T-helper 17 cell (primary cell): ENCODE measurements at regions not wholly inside any gene's neighbourhood (a gene's known extent, or its start where the extent isn't known, plus 50 kb on each side); places are given as distances from the start of the nearest gene placed in this dataset.
"Not testable (repeated sequence)": the region's sequence is repeated elsewhere in the genome, so short reads cannot be mapped to it uniquely, and the experiment has no call there.

ENCODE experiments used
- ATAC-seq: fragments of 150-1000 bp; cut with Tn5 transposase; 2 replicates; pipeline ENCODE4 v1.10.0; 2021; ENCODE audit warnings: mild to moderate bottlenecking, moderate library complexity
- DNase-seq, 3 donors: peaks; one replicate each; pipeline versions ENCODE4 v3.0.0 to v3.0.0-alpha.2; 2020 to 2021
- H3K9me3 ChIP-seq: one replicate; pipeline ENCODE4 v1.7.0; 2013; ENCODE audit warnings: low read length, mild to moderate bottlenecking; ENCODE audit not compliant: control insufficient read depth, poor library complexity, severe bottlenecking
- H3K27ac Mint-ChIP-seq: one replicate; pipeline ENCODE4 v1.8.0; 2022; ENCODE audit warnings: mild to moderate bottlenecking, moderate library complexity, mixed read lengths
- H3K27me3 Mint-ChIP-seq: one replicate; pipeline ENCODE4 v1.8.0; 2022; ENCODE audit warnings: mixed read lengths
- H3K36me3 Mint-ChIP-seq: one replicate; pipeline ENCODE4 v1.8.0; 2022; ENCODE audit warnings: low read depth, mixed read lengths
- H3K4me1 Mint-ChIP-seq: one replicate; pipeline ENCODE4 v1.8.0; 2022; ENCODE audit warnings: mild to moderate bottlenecking, mixed read lengths
- H3K4me3 Mint-ChIP-seq: one replicate; pipeline ENCODE4 v1.8.0; 2022; ENCODE audit warnings: mild to moderate bottlenecking, moderate library complexity, mixed read lengths

DNA sequence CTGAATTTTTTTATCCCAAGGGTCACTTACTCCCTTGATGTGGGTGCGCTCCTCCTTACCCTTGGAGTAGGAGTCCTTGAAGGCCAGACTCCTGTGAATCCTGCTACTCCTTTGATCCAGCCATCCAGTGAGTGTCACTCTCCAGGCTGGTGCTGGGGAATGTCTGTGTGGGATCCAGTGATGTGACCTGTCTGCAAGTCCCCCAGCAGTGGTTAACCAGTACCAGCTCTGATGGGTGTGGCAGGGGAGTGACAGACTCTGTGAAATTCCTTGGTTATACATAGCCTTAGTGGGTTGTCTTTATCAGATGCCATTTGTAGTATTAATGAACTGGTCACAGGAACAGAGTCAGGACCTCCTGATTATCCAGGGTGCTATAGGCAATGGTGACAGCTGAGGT is 409.5 kb upstream of the LMO3 start:
- Mint-ChIP-seq H3K4me3 (no peak overlapping the region), H3K27ac (no peak overlapping the region), H3K4me1 (no peaks in the 10 kb centered on the region), H3K27me3 (no peaks in the 10 kb centered on the region), H3K36me3 (no peaks in the 10 kb centered on the region)
- DNase-seq (no peak), ATAC-seq (no peak)
- H3K9me3 ChIP-seq: no peaks in the 10 kb centered on the region

DNA sequence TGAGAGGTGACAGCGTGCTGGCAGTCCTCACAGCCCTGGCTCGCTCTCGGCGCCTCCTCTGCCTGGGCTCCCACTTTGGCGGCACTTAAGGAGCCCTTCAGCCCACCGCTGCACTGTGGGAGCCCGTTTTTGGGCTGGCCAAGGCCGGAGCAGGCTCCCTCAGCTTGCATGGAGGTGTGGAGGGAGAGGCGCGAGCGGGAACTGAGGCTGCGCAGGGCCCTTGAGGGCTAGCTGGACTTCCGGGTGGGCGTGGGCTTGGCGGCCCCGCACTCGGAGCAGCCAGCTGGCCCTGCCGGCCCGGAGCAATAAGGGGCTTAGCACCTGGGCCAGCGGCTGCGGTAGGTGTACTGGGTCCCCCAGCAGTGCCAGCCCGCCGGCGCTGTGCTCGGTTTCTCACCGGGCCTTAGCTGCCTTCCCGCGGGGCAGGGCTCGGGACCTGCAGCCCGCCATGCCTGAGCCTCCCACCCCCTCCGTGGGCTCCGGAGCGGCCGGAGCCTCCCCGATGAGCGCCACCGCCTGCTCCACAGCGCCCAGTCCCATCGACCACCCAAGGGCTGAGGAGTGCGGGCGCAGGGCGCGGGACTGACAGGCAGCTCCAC is 401.6 kb upstream of the LMO3 start:
- H3K27ac Mint-ChIP-seq, H3K4me3 Mint-ChIP-seq, H3K36me3 Mint-ChIP-seq, ATAC-seq, H3K27me3 Mint-ChIP-seq, H3K4me1 Mint-ChIP-seq, DNase-seq, H3K9me3 ChIP-seq: not testable (repeated sequence)

DNA sequence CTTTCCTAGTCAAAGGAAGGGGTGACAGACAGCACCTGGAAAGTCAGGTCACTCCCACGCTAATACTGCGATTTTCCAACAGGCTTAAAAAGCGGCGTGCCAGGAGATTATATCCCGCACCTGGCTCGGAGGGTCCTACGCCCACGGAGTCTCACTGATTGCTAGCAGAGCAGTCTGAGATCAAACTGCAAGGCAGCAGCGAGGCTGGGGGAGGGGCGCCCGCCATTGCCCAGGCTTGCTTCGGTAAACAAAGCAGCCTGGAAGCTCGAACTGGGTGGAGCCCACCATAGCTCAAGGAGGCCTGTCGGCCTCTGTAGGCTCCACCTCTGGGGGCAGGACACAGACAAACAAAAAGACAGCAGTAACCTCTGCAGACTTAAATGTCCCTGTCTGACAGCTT is 392.6 kb upstream of the LMO3 start:
- not testable (repeated sequence) for H3K27ac Mint-ChIP-seq, H3K27me3 Mint-ChIP-seq, ATAC-seq, H3K9me3 ChIP-seq, H3K4me3 Mint-ChIP-seq, H3K4me1 Mint-ChIP-seq, DNase-seq, H3K36me3 Mint-ChIP-seq

DNA sequence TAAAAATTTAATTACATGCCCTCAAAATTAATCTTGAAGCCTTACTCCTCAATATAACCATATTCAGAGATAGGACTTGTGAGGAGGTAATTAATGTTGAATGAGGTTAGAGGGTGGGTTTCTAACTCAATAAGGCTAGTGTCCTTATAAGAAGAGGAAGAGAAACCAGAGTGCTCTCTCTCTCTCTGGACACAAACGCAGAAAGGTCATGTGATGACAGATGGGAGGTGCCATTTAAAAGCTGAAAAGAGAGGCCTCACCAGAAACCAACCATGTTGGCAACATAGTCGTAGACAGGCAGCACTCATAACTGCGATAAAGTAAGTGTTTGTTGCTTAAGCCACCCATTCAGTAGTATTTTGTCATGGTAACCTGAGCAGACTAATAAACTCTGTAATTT is 378.5 kb upstream of the LMO3 start:
- Mint-ChIP-seq H3K27ac (no peak overlapping the region), H3K36me3 (no peaks in the 10 kb centered on the region), H3K4me3 (no peak overlapping the region), H3K4me1 (no peaks in the 10 kb centered on the region), H3K27me3 (no peaks in the 10 kb centered on the region)
- H3K9me3 ChIP-seq: no peaks in the 10 kb centered on the region
- ATAC-seq: no peak
- no peak for DNase-seq

DNA sequence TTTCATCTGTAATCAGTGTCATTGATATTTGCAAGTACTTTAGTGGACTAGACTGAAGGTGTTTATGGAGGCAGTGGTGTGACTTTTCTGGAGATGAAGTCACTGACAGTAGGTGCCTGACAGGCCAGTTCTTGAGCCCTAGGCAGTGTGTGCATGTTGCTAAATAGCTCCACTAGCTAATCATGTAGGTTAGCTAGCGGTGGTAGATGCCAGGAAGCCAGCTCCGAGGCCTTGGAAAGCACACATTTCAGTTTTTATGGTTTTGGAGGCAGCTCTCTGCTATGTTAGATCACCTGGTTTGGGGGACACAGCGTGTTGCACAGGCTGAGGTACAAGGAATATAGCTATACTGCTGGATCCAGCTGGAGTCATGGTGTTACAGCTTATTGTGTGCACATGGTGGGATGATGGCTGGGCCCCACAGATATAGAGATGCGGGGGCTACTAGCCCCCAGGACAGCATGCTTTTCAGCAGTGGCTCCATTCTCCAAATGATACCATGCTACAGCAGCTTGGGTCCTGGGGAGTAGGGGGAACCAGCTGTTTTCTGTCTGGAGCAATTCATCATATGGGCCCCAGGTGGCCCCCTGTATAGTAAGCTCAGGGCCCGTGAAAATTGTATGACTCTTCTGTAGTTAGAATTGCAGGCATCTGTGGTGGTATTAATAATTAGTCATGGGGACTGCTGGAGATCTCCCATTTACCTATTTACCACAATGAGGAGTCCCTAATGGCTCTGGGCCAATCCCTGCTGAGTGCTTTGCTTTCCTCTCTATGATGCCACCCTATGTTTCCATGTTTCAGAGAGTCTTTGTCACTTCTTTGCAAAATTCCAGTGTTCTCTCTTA is 367.2 kb upstream of the LMO3 start:
- Mint-ChIP-seq H3K27ac (no peak overlapping the region), H3K4me1 (no peaks in the 10 kb centered on the region), H3K27me3 (no peaks in the 10 kb centered on the region), H3K36me3 (no peaks in the 10 kb centered on the region), H3K4me3 (no peak overlapping the region)
- ATAC-seq (no peak), DNase-seq (no peak)
- no peaks in the 10 kb centered on the region for H3K9me3 ChIP-seq

DNA sequence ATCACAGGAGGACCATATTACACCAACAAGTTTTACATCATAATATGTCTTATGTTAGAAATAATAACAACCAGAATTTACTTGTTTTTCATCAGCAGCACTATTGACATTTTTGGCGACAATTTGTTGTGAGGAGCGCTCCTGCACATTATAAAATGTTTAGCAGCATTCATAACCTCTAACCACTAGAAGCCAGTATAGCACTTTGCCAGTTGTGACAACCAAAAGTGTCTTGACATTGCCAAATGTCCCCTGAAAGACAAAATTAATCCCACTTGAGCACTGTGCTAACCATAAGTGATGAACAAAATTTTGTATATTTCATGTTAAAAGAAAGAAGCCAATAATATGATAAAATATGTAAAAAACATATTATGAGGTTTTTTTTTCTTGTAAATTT is 356.9 kb upstream of the LMO3 start:
- H3K4me3 Mint-ChIP-seq: no peak overlapping the region
- no peaks in the 10 kb centered on the region for H3K36me3 Mint-ChIP-seq
- no peak for DNase-seq
- ATAC-seq: no peak
- no peaks in the 10 kb centered on the region for H3K27me3 Mint-ChIP-seq
- no peak overlapping the region for H3K27ac Mint-ChIP-seq
- peaks cover 4% of the 10 kb centered on the region for H3K9me3 ChIP-seq
- H3K4me1 Mint-ChIP-seq: no peaks in the 10 kb centered on the region

DNA sequence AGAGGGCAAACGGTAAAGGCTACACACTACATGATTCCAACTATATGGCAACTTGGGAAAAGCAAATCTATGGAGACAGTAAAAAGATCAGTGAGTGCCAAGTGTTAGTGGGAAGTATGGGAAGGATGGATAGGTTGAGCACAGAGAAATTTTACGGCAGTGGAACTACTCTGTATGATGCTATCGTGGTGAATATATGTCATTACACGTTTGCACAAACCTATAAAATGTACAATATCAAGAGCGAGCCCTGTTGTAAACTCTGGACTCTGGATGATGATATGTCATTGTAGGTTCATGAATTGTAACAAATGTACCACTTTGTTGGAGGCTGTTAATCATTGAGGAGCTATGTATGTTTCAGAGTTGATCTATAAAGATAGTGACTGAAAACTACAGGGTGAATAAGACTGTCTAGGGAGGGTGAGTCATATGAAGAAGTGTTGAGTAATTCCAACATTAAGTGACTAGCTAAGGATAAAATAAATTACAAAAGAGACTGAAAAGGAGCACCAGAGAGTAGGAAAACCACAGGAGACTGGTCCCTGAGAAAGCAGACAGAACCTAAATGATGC is 349.2 kb upstream of the LMO3 start:
- Mint-ChIP-seq H3K4me1 (no peaks in the 10 kb centered on the region), H3K36me3 (no peaks in the 10 kb centered on the region), H3K27ac (no peak overlapping the region), H3K27me3 (no peaks in the 10 kb centered on the region), H3K4me3 (no peak overlapping the region)
- DNase-seq (no peak), ATAC-seq (no peak)
- no peaks in the 10 kb centered on the region for H3K9me3 ChIP-seq

DNA sequence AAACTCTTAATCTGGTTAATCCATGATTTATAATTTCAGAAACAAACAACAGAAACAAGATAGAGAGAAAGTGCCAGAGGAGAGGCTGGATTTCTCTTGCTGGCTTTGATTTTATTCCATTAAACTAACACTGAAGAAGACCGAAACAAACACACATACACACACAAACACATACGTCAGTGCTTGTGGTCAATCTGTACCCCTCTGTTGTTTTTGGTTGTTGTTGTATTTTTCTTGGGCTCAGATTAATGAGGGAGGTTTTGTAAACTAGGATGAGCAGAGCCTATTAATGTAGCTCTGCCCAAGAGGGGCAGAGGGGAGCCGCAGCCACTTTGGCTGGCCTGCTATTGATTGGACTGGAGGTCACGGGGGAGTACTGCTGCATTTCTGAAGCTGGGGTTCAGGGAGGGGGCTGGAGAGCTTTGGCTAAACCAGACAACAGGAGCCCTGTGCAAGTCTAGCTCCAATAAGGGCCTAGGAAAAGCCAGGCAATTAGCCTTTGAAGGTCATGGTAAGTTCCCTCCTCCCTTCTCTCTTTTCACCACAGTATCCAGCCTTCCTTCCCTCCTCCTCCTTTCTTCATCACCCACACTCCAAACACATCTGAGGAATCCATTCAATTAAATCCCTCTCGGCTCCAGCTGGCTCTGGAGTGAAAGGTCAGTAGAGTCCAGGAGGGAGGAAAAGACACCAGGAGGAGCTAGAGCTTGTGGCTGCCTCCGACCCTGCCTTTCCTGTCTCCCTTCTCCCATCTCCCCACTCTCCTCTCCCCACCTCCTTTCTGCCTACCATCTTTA is 344.1 kb upstream of the LMO3 start:
- Mint-ChIP-seq H3K4me1 (no peaks in the 10 kb centered on the region), H3K4me3 (no peak overlapping the region), H3K36me3 (no peaks in the 10 kb centered on the region), H3K27ac (no peak overlapping the region), H3K27me3 (no peaks in the 10 kb centered on the region)
- ATAC-seq: no peak
- no peak for DNase-seq
- H3K9me3 ChIP-seq: peaks cover 2% of the 10 kb centered on the region

DNA sequence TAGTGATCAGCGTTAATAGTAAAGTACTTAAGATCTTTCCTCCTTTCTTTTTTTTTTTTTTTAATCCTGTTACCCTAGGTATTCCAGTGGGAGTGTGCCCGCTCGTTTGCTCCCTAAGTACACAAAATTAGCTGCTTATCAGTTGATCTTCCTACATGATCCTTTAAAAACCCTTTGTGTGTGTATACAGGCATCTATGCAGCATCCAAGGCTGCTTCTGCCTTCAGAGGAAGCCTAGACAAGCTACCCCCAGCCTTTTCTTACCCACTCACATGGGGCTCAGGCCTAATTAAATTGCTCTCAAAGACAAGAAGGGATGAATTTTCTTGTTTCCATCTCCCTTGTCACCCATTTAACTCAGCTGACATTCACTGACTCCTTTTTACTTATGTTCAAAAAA is 343.4 kb upstream of the LMO3 start:
- Mint-ChIP-seq H3K4me1 (no peaks in the 10 kb centered on the region), H3K27ac (no peak overlapping the region), H3K27me3 (no peaks in the 10 kb centered on the region), H3K4me3 (no peak overlapping the region), H3K36me3 (no peaks in the 10 kb centered on the region)
- no peak for DNase-seq
- peaks cover 2% of the 10 kb centered on the region for H3K9me3 ChIP-seq
- ATAC-seq: no peak

DNA sequence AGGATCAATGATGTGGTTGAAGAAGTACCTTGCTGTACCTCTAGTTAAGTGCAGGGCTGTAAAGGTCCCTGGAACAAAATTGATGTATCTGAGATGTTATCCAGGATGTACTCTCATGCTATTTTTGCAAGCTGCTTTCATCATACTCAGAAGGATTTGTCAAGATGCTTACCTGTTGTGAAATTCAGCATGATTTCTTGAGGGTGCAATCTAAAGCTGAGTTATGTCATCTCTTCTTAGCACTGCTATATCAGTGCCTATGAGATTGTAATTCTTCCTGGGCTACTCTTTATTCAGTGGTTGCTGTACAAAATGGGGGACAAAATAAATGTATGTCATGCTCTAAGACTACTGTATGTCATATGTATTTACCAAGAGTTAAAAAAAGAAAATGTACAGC is 340.7 kb upstream of the LMO3 start:
- Mint-ChIP-seq H3K27ac (no peak overlapping the region), H3K4me3 (no peak overlapping the region), H3K27me3 (no peaks in the 10 kb centered on the region), H3K36me3 (no peaks in the 10 kb centered on the region), H3K4me1 (no peaks in the 10 kb centered on the region)
- ATAC-seq (no peak), DNase-seq (no peak)
- peaks cover 2% of the 10 kb centered on the region for H3K9me3 ChIP-seq

DNA sequence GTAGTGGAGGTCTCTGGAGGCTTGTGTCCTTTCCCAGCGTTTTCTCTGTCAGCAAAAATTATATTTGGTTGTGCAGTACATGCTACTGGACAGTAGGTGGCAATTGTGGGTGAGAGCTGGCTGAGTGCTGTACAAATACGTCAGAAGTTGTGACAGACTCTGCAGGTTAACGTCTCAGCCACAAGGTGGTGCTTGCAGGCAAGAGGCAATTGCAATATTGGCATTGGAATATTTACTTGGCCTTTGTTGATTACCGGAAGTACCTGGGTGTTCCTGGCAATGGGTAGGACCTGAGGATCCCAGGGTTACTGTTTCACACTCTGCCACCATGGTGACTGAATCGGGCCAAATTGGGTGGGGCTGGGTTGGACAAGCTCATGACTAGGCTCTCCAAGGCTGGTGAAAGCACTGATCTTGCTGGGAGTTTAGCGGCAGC is 333.9 kb upstream of the LMO3 start:
- Mint-ChIP-seq H3K27me3 (no peaks in the 10 kb centered on the region), H3K27ac (no peak overlapping the region), H3K4me1 (no peaks in the 10 kb centered on the region), H3K4me3 (no peak overlapping the region), H3K36me3 (no peaks in the 10 kb centered on the region)
- DNase-seq (no peak), ATAC-seq (no peak)
- H3K9me3 ChIP-seq: no peaks in the 10 kb centered on the region

DNA sequence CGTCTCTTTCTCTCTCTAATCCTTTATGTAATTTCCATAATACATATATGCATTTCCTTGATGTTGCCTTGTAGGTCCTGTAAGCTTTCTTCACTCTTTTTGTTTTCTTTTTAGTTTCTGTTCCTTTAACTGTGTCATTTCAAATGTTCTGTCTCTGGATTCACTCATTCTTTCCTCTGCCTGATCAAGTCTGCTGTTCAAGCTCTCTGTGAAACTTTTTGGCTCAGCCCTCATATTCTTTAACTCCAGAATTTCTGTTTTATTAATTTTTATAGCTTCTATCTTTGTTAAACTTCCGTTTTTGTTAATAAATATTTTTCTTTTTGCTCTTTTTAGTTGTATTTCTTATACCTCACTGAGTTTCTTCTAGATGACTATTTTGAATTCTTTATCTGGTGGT is 321.3 kb upstream of the LMO3 start:
- DNase-seq (no peak), ATAC-seq (no peak)
- Mint-ChIP-seq H3K27ac (no peak overlapping the region), H3K4me1 (no peaks in the 10 kb centered on the region), H3K27me3 (no peaks in the 10 kb centered on the region), H3K36me3 (no peaks in the 10 kb centered on the region), H3K4me3 (no peak overlapping the region)
- no peaks in the 10 kb centered on the region for H3K9me3 ChIP-seq

DNA sequence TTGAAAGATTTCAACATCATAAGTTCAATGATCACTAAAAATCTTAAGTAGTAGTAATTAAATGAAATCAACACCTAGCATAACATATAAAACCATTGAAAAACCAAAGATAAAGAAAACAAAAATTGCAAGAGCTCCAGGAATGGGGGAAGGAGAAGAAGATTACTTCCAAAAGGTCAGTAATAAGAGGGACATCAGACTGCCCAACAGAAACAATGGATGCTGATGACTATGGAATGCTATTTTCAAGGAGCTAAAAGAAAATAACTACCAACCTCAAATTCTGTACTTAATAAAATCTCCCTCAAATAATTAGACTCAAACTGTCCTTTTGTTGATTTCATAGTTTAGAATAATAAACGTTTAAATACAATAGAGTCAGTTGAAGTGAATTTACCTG is 314.5 kb upstream of the LMO3 start:
- H3K4me3 Mint-ChIP-seq: no peak overlapping the region
- ATAC-seq: no peak
- no peaks in the 10 kb centered on the region for H3K4me1 Mint-ChIP-seq
- no peak overlapping the region for H3K27ac Mint-ChIP-seq
- no peaks in the 10 kb centered on the region for H3K9me3 ChIP-seq
- no peak for DNase-seq
- no peaks in the 10 kb centered on the region for H3K27me3 Mint-ChIP-seq
- no peaks in the 10 kb centered on the region for H3K36me3 Mint-ChIP-seq
